GM21717 (cell line): ENCODE measurements at regions not wholly inside any gene's neighbourhood (a gene's known extent, or its start where the extent isn't known, plus 50 kb on each side); places are given as distances from the start of the nearest gene placed in this dataset.
"Not testable (repeated sequence)": the region's sequence is repeated elsewhere in the genome, so short reads cannot be mapped to it uniquely, and the experiment has no call there.

ENCODE experiments used
- ATAC-seq: cut with Tn5 transposase; IDR thresholded peaks from one replicate; pipeline ENCODE4 v1.9.1; 2021; ENCODE audit warnings: mild to moderate bottlenecking, moderate library complexity; ENCODE audit not compliant: unreplicated experiment

GRCh38 chr13:103953859-103954258, 887.6 kb upstream of the SLC10A2 start:
- no peak for ATAC-seq

- no peak for ATAC-seq
These were observed 886.0 kb upstream of the SLC10A2 start for GRCh38 chr13:103952183-103952582.

- ATAC-seq: no peak
These were observed 882.2 kb upstream of the SLC10A2 start for GRCh38 chr13:103948426-103948825.

- ATAC-seq: no peak
These were observed 879.6 kb upstream of the SLC10A2 start for GRCh38 chr13:103945836-103946235.

- ATAC-seq: no peak
These were observed 875.4 kb upstream of the SLC10A2 start for GRCh38 chr13:103941506-103942140.

GRCh38 chr13:103935117-103935516, 868.9 kb upstream of the SLC10A2 start:
- no peak for ATAC-seq

- ATAC-seq: no peak
These were observed 865.7 kb upstream of the SLC10A2 start for GRCh38 chr13:103931885-103932284.

GRCh38 chr13:103931331-103931845, 865.2 kb upstream of the SLC10A2 start:
- no peak for ATAC-seq

GRCh38 chr13:103926118-103926517, 859.9 kb upstream of the SLC10A2 start:
- ATAC-seq: no peak

GRCh38 chr13:103908911-103909310, 842.7 kb upstream of the SLC10A2 start:
- no peak for ATAC-seq

GRCh38 chr13:103908274-103908673, 842.1 kb upstream of the SLC10A2 start:
- no peak for ATAC-seq

GRCh38 chr13:103903790-103904189, 837.6 kb upstream of the SLC10A2 start:
- no peak for ATAC-seq

GRCh38 chr13:103898481-103898880, 832.3 kb upstream of the SLC10A2 start:
- no peak for ATAC-seq

- no peak for ATAC-seq
These were observed 829.8 kb upstream of the SLC10A2 start for GRCh38 chr13:103895835-103896531.

- ATAC-seq: no peak
These were observed 828.4 kb upstream of the SLC10A2 start for GRCh38 chr13:103894626-103895025.

- no peak for ATAC-seq
These were observed 818.0 kb upstream of the SLC10A2 start for GRCh38 chr13:103884101-103884723.

- no peak for ATAC-seq
These were observed 817.5 kb upstream of the SLC10A2 start for GRCh38 chr13:103883698-103884097.

- no peak for ATAC-seq
These were observed 816.9 kb upstream of the SLC10A2 start for GRCh38 chr13:103883164-103883563.

- not testable (repeated sequence) for ATAC-seq
These were observed 813.9 kb upstream of the SLC10A2 start for GRCh38 chr13:103880146-103880545.

- no peak for ATAC-seq
These were observed 812.8 kb upstream of the SLC10A2 start for GRCh38 chr13:103878891-103879605.

- ATAC-seq: no peak
These were observed 810.4 kb upstream of the SLC10A2 start for GRCh38 chr13:103876571-103876970.
